NCI-H2107 treated with DMSO at 0.1 percent for 48 hours (cell line): ENCODE measurements at regions not wholly inside any gene's neighbourhood (a gene's known extent, or its start where the extent isn't known, plus 50 kb on each side); places are given as distances from the start of the nearest gene placed in this dataset.
"Not testable (repeated sequence)": the region's sequence is repeated elsewhere in the genome, so short reads cannot be mapped to it uniquely, and the experiment has no call there.

Source experiments
- DNase-seq: peaks from one replicate; lab custom pipeline; 2025; ENCODE audit not compliant: unreplicated experiment; lab: John Stamatoyannopoulos, UW

- no peak for DNase-seq
Measured at GRCh38 chr7:17044396-17044795, 162.6 kb upstream of the AGR3 start.

- DNase-seq = no peak
Measured at GRCh38 chr7:17044861-17045260, 163.1 kb upstream of the AGR3 start.

GRCh38 chr7:17046259-17046658 is 164.5 kb upstream of the AGR3 start:
- DNase-seq = no peak

GRCh38 chr7:17046666-17047065 is 164.9 kb upstream of the AGR3 start:
- no peak for DNase-seq

GRCh38 chr7:17053164-17053563 is 171.4 kb upstream of the AGR3 start:
- not testable (repeated sequence) for DNase-seq

- DNase-seq = no peak
Measured at GRCh38 chr7:17054206-17054605, 172.4 kb upstream of the AGR3 start.

GRCh38 chr7:17054836-17055235 is 173.1 kb upstream of the AGR3 start:
- no peak for DNase-seq

- no peak for DNase-seq
Measured at GRCh38 chr7:17055596-17055995, 173.8 kb upstream of the AGR3 start.

- DNase-seq = no peak
Measured at GRCh38 chr7:17056491-17057142, 174.8 kb upstream of the AGR3 start.

- no peak for DNase-seq
Measured at GRCh38 chr7:17057143-17057509, 175.3 kb upstream of the AGR3 start.

- no peak for DNase-seq
Measured at GRCh38 chr7:17058568-17058967, 176.8 kb upstream of the AGR3 start.

GRCh38 chr7:17060051-17060450 is 178.3 kb upstream of the AGR3 start:
- DNase-seq = no peak

- no peak for DNase-seq
Measured at GRCh38 chr7:17061443-17061842, 179.7 kb upstream of the AGR3 start.

- no peak for DNase-seq
Measured at GRCh38 chr7:17062151-17063044, 180.6 kb upstream of the AGR3 start.

GRCh38 chr7:17063045-17063383 is 181.2 kb upstream of the AGR3 start:
- DNase-seq = no peak

- no peak for DNase-seq
Measured at GRCh38 chr7:17067691-17068090, 185.9 kb upstream of the AGR3 start.

- DNase-seq = no peak
Measured at GRCh38 chr7:17069146-17069545, 187.4 kb upstream of the AGR3 start.

GRCh38 chr7:17070231-17070708 is 188.5 kb upstream of the AGR3 start:
- DNase-seq = no peak

- no peak for DNase-seq
Measured at GRCh38 chr7:17071866-17072265, 190.1 kb upstream of the AGR3 start.

- no peak for DNase-seq
Measured at GRCh38 chr7:17075601-17076255, 193.9 kb upstream of the AGR3 start.

- no peak for DNase-seq
Measured at GRCh38 chr7:17078298-17078697, 196.5 kb upstream of the AGR3 start.
